ENCODE measurements at regions not wholly inside any gene's neighbourhood (a gene's known extent, or its start where the extent isn't known, plus 50 kb on each side); places are given as distances from the start of the nearest gene placed in this dataset.

DNA sequence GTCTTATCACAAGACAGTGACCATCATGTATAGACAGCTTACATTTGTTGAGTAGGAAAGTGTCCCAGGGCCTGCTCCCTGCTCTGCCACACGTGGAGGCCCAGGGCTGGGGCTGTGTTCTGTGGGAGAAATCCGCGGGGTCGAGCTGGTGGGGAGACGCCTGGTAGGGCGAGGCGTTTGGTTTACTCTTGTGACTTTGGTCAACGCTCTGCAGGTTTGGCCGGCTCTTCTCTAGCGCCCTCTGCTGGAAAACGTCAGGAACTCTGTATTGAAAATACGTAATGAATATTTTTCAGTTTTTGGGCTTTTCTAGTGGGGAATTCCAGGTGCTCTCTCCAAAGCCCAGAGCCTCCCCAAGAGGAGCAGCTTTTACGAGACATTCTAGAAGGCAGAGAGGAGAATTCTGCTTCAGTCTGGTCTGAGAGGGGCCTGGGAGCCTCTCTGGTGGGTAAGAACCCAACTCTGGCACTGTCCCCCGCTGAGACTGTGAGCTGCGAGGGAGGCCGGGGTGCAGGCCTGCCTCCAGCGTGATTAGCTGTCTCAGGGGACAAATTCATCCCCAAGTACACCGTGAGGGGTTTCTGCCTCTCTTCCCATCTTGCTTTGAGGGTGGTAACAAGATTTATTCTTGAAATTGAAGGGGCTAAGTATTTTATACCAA lies 112.6 kb upstream of the RALGAPA2 start:
- peak; percentile 28 for DNase-seq (ENCODE audit: low read depth)

DNA sequence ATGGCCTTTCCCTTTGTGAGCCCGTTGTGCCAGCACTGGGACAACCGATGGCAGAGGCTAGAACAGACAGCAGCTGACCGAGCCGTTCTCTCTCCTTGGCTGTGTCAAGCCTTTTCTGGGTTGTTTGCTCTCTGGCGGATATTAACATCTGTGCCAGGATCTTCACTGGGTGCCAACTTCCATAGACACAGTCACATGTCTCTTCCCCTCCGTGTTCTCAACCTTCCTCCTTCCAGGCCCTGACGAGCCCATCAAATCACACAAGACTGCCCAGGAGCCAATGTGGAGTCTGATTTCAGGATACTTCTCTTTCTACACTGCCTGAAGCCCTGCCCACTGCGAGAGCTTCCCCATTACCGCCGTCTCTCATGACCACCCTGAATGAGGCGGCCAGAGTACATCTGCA lies 111.0 kb upstream of the RALGAPA2 start:
- DNase-seq (ENCODE audit: low read depth) = no peak

DNA sequence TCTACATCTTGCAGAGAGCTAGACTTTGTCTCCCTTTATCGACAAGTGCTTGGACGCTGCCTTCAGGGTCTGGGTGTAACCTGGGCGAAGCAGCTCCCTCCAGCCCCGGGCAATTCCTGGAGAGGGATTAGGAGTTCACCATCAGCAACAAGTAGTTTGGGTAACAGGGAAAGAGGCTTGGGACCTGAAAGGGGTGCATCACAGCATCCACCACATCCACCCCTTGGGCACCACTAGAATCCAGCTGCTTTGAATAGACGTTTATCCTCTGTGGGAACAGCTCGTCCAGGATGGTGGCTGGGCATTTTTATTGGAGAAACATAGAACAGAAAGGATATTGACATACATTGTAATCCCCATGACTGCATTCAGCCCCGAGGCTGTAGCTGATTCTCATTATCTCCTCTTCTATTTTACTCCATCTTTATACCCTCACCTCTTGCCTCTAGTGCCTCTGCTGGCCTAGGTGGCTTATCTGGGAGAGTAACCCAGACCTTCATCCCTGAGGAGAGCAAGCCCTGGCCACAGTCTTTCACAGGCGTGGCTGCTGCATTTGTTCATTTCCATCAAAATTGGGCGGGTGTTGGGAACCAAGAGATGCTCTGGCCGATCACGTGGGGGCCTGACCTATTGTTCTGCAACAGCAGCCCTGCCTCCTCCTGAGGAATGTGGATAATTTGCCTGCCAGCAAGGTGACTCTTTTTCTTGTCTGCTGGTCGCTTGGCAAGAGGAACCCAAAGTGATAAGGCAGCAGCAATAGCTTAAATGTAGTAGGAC lies 109.2 kb upstream of the RALGAPA2 start:
- no peak for DNase-seq (ENCODE audit: low read depth)

DNA sequence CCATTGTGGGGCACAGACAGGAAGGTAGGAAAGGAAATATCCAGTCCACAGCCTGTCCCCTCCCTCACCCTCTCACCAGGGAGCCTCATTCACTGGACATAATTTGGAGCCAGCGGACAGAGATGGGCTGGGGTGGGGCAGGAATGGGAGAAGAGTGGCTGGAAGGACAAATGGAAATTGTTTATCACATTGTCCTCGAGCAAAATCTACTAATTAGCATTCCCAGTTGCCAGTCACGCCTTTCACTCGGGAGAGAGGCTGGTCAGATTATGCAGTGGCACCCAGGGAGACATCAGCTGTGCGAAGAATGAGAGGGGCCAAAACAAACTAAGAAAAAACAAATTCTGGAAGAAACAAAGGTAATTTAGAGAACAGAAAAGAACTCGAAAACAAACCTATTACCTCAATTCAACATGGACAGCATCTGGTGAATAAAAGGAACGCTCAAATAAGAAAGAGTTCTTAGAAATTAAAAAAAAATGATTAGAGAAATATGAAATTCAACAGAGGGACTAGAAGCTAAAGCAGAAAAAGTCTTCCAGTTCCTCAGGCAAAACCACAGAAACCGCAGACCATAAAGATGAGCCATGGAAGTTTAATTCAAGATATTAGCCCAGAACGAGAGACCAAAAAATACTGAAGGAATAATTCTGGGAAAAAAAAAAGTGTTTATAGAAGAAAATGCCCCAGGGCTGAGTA lies 108.5 kb upstream of the RALGAPA2 start:
- no peak for DNase-seq (ENCODE audit: low read depth)

DNA sequence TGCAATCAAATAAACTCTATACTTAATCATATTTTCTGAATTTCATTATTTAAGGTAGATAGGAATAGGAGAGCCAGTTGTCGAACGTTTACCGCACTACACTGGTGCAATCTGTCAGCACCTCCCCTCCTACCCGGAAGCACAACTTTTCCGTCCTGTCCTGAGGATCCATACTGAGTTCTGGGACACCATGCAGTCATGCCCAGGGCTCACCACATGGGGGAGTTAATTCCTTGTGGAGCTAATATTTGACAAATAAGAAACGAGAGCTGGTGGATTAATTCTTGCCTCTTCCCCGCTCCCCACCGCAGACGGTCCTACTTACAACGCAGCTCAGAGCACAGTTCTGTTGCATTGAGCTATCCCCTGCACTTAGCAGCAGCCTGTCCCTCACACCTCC lies 107.7 kb upstream of the RALGAPA2 start:
- no peak for DNase-seq (ENCODE audit: low read depth)

DNA sequence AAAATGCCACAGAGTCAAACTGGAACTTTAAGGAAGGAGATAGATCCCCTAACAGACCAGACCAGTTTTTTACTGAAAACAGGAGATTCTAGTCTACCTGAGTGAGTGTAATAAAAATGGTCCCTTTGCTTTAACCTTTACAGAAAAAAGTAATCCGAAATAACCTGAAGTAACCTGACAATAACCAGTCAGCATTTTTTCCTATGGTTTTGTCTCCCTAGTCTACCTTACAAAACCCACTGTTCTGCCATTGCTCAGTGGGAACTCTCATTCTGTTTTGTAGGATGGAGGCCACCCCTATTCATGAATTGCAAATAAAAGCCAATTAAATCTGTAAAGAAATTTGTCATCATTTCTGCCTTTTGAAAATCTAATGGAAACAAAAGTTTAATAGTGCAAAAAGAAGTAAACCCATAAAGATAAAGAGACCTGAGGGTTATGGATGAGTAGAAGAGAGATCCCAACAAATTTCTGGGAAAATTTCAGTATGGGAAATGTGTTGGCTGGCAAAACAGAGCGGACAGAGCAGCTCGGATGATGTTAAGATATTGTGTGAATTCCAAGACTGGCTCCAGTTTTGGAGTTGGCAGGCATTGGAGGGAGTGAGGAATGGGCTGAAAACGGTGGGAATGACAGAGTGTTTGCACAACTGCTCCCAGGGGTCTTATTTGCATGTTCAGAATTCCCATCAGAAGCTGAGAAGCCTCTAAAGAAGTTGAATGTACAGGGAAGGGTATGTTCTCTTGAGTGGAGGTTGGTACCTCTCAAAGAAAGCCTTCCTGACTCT lies 104.7 kb upstream of the RALGAPA2 start:
- no peak for DNase-seq (ENCODE audit: low read depth)

DNA sequence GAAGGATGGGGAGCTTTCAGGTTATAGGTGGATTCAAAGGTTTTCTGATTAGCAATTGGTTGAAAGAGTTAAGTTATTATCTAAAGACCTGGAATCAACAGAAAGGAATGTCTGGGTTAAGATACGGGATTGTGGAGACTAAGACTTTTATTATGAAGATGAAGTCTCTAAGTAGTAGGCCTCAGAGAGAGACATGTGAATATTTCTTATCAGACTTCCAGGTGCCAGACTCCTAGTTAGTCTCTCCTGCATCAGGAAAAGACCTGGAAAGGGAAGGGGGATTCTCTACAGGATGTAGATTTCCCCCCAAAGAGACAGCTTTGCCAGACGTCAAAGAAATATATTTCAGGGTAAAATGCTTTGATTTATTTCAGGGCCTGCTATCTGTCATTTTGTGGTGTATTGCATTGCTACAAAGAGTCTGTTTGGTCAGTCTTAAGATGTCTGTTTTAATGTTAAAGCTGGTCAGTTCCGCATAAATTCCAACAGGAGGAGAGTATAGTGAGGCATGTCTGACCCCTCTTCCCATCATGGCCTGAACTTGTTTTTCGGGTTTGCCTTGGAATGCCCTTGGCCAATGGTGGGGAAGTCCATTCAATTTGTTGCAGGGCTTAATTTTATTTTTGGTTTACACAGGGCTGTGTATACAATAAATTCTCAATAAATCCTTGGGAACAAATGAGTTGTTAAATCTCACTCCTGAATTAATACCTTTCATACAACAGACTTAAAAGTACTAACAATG lies 103.4 kb upstream of the RALGAPA2 start:
- DNase-seq (ENCODE audit: low read depth) = no peak

DNA sequence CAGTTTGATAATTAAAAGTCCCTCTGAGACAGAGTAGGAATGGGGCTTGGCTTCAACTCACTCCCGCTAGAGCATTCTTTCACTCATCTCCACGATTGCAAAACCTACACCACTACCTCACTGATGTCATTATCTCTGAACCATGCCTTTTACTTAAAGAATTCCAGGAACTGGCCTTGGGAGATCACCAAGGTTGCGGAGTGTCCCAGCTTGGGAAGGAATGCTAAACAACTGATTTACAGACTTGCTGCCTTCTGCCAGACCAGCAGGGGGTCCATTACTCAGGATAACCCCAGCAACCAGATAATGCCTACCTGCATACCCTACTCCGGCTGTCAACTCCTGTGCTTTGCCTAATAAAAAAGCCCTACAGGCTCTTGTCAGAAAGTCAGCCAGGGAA lies 102.2 kb upstream of the RALGAPA2 start:
- DNase-seq (ENCODE audit: low read depth) = no peak

DNA sequence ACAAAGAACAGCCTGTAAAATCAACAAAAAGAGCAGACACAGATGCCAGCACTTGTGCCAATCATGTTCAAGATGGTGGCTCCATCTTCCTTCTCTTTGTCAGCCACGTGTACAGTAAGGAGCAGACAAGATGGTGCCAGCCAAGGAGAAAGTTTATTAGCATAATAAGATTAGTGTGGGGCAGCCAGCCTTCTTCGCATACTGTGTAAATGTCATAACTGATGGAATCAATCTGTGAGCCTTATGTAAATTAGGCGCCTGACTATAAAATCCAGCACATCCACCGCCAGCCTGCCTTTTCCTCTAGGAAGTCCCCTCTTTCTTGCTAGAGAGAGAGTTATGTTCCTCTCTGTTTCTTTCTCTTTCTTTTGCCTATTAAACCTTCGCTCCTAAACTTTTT lies 99.7 kb upstream of the RALGAPA2 start:
- no peak for DNase-seq (ENCODE audit: low read depth)

DNA sequence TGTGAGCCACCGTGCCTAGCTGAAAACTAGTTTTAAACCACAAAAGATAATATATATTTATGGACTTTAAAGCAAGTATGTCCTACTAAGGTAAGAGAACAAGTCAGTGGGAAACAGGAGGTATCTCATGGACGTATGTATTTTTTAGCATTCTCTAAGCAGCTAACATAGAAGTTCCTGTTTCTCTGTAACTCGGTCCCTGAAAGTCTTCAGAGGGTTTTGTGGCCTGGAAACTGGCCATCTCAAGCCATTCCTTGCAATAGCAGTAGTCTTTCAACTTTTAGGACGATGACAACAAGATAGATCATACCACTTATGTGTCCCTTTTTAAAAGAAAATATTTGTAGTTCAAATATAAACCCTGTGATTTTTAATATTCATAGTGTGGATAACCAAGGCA lies 95.6 kb upstream of the RALGAPA2 start:
- no peak for DNase-seq (ENCODE audit: low read depth)

DNA sequence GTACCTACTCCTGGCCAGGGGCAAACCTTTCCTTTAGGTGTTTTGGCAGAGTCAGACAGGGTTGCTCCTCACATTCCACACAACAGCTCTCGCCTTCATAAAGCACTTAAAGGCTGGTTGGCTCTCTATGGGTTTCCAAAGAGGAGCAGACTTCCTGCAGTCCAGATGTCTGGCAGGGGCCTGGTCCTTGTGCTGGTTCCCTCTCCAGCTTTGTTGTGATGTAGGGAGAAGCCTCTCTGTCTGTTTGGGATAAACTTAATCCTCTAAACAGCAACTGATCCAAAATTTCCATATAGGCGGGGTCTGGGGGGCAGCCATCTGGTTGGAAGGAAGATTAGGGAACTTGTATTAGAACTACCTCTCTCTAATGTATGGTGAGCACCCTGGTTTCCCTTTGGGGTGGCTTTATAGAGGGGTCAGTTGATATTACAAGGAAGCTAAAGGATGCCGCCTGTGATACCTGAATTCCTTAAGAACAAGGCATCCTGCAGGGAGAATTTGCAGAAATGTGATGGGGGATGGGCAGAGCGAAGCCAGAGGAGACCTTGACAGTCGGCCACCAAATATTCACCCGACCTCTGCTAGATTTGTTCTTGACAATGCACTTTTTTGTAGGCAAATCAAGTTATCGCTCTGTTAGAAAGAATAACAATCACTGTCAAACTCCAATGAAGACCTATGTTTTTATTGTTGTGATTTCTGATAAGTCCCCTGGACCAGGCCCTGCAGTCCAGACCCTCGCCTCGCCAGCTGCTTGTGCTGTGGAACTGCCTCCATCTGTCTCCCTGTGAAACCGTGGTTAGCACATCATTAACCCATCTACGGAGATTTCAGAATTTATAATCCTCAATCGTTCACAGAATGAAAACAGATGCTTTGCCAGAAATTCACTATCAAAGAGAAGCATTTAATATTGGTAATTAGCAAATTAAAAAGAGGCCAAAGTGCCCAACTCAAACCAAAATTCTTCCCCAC lies 94.0 kb upstream of the RALGAPA2 start:
- DNase-seq (ENCODE audit: low read depth) = no peak

DNA sequence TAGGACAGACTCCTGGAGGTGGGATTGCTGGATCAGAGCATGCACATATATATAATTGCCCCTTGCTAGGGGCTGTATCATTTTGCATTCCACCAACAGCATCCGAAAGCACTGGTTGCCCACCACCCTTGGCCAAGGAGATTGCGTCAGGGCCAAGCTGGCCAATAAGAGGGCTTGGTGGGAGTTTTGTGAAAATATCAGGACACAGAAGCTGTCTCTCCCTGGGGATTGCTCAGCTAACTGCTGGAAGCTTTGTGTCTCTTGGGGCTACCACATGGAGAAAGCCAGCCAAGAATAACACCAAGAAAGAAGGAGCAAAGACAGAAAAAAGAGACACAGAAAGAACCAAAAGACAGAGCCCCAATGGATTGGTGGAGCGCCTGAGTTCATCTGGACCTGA lies 90.6 kb upstream of the RALGAPA2 start:
- DNase-seq (ENCODE audit: low read depth) = no peak

DNA sequence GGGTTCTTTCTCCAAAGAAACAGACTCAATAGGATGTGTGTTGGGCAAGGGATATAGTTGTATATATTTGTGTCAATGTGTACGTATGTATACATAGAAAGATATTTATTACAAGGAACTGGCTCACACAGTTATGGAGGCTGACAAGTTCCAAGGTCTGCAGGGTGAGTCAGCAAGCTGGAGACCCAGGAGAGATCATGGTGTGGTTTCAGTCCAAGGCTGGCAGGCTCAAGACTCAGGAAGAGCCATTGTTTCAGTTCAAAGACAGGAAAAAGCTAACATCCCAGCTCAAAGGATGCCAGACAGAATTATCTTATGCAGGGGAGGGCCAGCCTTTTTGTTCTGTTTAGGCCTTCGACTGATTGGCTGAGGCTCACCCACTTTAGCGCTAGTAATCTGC lies 89.9 kb upstream of the RALGAPA2 start:
- DNase-seq (ENCODE audit: low read depth) = no peak

DNA sequence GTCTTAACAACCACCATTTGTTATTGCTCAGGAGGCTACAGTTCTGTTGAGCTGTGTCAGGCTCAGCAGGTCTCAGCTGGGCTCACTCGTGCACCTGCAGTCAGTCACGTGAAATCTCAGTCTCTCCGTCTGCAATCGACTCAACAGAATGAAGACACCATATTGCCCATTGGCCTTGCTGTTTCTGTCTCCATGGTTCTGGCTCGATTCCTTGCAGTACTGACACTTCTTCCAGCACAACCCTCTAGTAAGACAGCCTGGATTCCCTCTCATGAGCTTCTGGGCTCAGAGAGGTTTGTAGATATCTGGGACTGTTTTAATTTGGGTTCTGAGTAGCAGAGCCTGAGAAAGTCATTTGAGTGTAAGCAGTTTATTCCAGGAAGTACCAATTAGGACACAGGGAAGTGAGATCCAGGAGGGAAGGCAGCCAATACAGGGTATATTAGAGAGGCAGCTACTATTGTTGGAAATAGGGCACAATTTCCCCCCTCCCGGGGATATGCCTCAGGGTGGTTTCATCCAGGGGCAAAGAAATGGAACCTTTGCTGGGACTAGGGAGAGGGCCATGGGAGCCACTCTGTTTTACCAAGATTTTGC lies 87.4 kb upstream of the RALGAPA2 start:
- DNase-seq (ENCODE audit: low read depth) = no peak

DNA sequence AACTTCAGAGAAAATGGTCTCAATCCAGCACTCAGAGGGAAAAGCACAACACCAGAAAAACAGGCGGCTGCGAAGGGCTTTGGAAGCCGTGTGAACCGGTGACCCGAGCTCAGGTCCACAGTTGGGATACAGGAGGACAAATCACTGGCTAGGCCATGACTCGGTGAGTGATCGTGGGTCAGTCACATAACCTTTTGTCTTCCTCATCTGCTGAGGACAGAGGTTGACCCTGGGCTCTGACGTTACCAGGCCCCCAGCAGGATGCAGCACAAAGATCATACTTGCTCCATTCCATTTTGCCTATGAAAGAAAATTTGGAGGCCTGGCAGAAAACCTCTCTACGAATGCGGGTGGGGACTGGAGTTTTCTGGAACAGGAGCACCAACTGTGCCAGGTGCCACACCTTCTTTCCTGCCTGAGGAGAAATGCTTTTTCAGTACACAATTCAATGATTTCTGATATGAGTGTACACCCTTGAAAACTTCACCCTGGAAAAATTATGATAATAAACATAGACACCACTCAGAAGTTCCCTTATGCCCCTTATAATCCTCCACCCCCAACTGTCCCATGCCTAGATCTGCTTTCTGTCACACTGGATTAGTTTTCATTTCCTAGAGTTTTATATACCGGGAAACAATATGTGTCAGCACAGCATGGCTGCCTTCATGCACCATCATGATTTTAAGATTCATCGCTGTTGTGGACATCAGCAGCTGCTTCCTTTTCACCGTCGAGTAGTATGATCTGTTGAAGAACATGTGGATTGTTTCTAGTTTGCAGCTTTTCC lies 85.3 kb upstream of the RALGAPA2 start:
- DNase-seq (ENCODE audit: low read depth) = no peak

DNA sequence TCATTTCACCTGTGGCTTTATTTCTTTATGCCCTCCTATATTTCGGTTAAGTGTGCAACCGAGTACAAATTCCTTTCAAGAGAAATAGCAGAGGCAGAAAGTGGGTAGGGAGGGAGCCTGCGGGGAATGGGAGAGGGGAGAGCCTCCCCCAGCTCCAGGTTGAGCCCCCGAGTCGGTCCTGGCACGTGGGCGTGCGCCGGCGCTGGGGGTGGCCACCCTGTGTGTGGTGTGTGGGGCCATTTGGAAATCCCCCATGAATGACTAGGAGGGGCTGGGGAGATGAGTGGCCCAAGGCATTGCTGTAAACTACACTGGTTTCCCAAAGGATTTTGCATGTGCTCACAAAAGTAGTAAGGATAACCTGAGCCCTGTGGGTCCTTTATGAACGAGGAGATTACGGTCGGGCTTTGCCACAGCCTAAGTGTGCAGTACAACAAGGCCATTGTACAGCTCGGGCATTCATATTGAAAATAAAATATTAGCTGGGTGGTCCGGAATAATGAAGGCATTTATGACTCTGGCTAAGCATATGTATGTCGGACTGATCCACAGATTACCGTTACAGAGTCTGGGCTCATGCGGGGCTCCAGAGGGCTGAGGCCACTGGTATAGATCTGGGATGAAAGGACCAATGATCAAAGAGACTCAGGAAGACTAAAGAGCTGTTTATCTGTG lies 84.5 kb upstream of the RALGAPA2 start:
- DNase-seq (ENCODE audit: low read depth) = no peak

DNA sequence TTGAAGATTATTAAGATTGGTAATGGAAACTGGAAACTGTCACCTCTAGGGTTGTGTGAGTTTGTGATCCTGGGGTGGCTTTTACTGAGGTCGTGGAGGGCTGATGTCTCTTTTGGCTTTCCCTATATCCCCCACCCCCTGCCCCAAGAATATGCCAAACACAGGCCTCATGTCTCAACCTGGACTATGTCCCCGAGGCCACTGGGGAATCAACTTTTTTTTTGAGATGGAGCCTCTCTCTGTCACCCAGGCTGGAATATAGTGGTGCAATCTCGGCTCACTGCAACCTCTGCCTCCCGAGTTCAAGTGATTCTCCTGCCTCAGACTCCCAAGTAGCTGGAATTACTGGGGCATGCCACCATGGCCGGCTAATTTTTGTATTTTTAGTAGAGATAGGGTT lies 83.3 kb upstream of the RALGAPA2 start:
- DNase-seq (ENCODE audit: low read depth) = no peak

DNA sequence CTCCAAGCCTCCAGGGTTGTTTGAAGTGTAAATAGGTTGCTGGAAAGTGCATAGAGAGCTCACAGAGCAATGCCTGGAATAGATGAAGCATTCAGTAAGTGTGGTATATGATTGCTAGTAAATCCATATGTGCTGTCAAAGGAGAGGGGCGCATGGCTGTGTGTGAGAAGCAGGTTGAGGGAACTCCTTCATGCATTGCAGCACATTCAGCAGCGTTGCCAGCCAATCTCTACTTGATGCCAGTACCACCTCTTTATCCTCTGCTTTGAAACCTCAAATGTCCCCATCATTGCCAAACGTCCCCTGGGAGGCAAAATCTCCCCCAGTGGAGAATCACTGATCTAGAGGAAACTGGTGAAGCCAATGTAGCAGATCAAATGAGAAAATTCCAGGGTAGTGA lies 82.7 kb upstream of the RALGAPA2 start:
- DNase-seq (ENCODE audit: low read depth) = no peak

DNA sequence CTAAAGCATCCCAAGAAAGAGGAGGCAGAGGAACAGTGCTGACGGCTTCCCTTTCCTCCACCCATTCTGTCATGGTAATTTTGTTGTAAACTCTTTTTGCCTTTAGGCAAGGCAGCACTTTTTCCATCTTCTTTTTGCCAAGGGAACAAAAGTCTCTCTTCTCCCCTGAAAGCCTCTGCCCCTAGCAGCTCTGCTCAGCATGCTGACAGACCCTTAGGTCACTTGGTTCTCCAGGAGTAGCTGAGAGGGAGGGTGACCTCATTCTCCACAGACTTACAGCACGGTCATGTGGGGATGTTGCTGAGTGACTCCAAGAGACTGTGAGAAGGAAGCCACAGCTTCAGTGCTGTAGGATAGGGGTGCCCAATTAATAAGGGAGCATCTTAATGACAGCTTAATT lies 81.1 kb upstream of the RALGAPA2 start:
- no peak for DNase-seq (ENCODE audit: low read depth)

Data from stimulated activated CD4-positive, alpha-beta T cell treated with anti-CD3 and anti-CD28 coated beads, Interleukin-2, amount 100 ng/mL, for 4 hours (primary cell).